ENCODE measurements at regions not wholly inside any gene's neighbourhood (a gene's known extent, or its start where the extent isn't known, plus 50 kb on each side); places are given as distances from the start of the nearest gene placed in this dataset.
"Not testable (repeated sequence)": the region's sequence is repeated elsewhere in the genome, so short reads cannot be mapped to it uniquely, and the experiment has no call there.

DNA sequence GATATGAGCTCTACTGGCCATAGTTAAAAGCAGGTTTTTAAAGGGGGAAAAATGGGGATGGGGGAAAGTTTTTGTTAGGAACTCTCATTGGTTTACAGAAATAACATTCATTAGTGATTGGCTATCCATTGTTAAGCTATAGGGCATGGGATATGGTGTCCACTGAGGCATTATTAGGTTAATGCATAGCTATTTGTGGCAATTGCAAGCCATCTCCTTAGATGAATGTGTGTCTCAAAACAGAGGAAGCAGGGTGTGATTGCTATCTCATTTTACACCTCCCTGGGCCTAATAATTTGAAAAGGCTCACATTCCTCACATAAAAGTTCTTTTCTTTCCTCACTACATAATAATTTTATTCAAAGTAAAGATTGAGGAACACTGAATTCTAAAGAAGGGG lies 396.6 kb downstream of the TAFA4 start:
- H3K36me3 ChIP-seq: no peaks in the 10 kb centered on the region
- no peaks in the 10 kb centered on the region for H3K9me3 ChIP-seq (ENCODE audit: severe bottlenecking)
- no peak for DNase-seq
- no peaks in the 10 kb centered on the region for H3K27me3 ChIP-seq (ENCODE audit: insufficient read depth, low read depth, severe bottlenecking)
- no peak overlapping the region for H3K4me3 ChIP-seq (ENCODE audit: low read depth, low read length)
- TF ChIP-seq, protein P1, sequence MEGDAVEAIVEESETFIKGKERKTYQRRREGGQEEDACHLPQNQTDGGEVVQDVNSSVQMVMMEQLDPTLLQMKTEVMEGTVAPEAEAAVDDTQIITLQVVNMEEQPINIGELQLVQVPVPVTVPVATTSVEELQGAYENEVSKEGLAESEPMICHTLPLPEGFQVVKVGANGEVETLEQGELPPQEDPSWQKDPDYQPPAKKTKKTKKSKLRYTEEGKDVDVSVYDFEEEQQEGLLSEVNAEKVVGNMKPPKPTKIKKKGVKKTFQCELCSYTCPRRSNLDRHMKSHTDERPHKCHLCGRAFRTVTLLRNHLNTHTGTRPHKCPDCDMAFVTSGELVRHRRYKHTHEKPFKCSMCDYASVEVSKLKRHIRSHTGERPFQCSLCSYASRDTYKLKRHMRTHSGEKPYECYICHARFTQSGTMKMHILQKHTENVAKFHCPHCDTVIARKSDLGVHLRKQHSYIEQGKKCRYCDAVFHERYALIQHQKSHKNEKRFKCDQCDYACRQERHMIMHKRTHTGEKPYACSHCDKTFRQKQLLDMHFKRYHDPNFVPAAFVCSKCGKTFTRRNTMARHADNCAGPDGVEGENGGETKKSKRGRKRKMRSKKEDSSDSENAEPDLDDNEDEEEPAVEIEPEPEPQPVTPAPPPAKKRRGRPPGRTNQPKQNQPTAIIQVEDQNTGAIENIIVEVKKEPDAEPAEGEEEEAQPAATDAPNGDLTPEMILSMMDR (IDR thresholded peaks at IDR 0.05; ENCODE audit: low read depth, low read length): no peak
- no peak overlapping the region for H3K27ac ChIP-seq

DNA sequence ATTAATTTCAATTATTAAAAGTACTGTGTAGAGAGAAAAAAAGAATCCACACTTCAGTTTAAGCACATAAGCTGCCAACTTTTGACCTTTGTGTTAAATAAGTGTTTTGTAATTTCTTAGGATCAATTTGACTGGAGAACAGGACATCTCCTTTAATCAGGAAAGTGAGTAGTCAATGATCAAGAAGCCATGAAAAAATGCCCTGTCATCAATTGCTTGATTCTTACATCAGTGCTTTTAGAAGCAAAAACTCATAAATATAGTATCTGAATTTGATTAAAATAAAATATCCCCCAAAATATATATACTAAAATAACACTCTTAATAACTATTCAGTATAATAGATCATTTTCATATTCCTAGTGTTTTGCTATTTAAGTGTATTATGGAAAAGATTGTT lies 409.0 kb downstream of the TAFA4 start:
- DNase-seq: no peak
- Histone ChIP-seq H3K36me3 (no peaks in the 10 kb centered on the region), H3K4me3 (ENCODE audit: low read depth, low read length) (no peak overlapping the region), H3K9me3 (ENCODE audit: severe bottlenecking) (no peaks in the 10 kb centered on the region), H3K27me3 (ENCODE audit: insufficient read depth, low read depth, severe bottlenecking) (no peaks in the 10 kb centered on the region), H3K27ac (no peak overlapping the region)
- TF ChIP-seq, protein P1 (IDR thresholded peaks at IDR 0.05; ENCODE audit: low read depth, low read length): no peak

GRCh38 chr3:68515237-68515636 lies 417.1 kb downstream of the TAFA4 start:
- Histone ChIP-seq H3K4me3 (ENCODE audit: low read depth, low read length) (no peak overlapping the region), H3K27ac (no peak overlapping the region), H3K36me3 (no peaks in the 10 kb centered on the region), H3K27me3 (ENCODE audit: insufficient read depth, low read depth, severe bottlenecking) (no peaks in the 10 kb centered on the region), H3K9me3 (ENCODE audit: severe bottlenecking) (no peaks in the 10 kb centered on the region)
- DNase-seq: no peak
- TF ChIP-seq, protein P1 (IDR thresholded peaks at IDR 0.05; ENCODE audit: low read depth, low read length): no peak

DNA sequence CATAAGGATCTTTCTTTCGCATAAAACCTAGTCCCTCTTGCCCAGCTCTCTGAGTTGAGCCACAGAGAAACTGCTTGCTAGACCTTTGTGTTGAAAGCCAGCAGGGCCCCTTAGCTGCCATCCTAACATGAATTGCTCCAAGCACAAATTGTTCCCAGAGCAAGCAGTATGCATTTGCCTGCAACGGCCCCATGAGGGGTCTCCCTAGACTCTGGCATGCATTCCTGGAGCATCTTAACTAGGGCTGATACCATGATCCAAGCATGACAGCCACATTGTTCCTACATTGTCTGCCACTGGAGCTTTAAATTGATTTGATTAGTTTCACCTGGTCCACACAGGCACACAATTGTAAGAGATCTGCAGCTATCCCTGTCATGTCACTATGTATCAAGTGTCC lies 428.1 kb downstream of the TAFA4 start:
- DNase-seq: no peak
- no peak overlapping the region for H3K4me3 ChIP-seq (ENCODE audit: low read depth, low read length)
- peaks cover 3% of the 10 kb centered on the region for H3K9me3 ChIP-seq (ENCODE audit: severe bottlenecking)
- H3K27ac ChIP-seq: no peak overlapping the region
- no peaks in the 10 kb centered on the region for H3K27me3 ChIP-seq (ENCODE audit: insufficient read depth, low read depth, severe bottlenecking)
- TF ChIP-seq, protein P1 (IDR thresholded peaks at IDR 0.05; ENCODE audit: low read depth, low read length): no peak
- H3K36me3 ChIP-seq: no peaks in the 10 kb centered on the region

DNA sequence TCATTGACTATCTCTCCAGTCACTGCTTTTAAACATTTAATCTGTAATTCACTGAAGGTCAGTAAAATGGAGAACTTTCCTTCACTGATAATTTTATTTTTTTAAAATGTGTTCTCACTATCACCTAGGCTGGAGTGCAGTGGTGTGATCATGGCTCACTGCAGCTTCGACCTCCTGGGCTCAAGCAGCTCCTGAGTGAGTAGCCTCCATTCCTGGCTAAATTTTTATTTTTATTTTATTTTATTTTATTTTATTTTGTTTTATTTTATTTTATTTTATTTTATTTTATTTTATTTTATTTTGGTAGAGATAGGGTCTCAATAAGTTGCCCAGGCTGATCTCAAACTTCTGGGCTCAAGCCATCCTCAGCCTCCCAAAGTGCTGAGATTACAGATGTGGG lies 446.5 kb downstream of the TAFA4 start:
- not testable (repeated sequence) for H3K36me3 ChIP-seq

GRCh38 chr3:68485051-68485450 lies 447.3 kb downstream of the TAFA4 start:
- Histone ChIP-seq H3K27me3 (ENCODE audit: insufficient read depth, low read depth, severe bottlenecking) (no peaks in the 10 kb centered on the region), H3K9me3 (ENCODE audit: severe bottlenecking) (no peaks in the 10 kb centered on the region), H3K36me3 (no peaks in the 10 kb centered on the region), H3K4me3 (ENCODE audit: low read depth, low read length) (no peak overlapping the region), H3K27ac (no peak overlapping the region)
- TF ChIP-seq, protein P1 (IDR thresholded peaks at IDR 0.05; ENCODE audit: low read depth, low read length): no peak
- DNase-seq: no peak

More for the DNA sequence above, 446.5 kb downstream of the TAFA4 start:
- not testable (repeated sequence) for H3K27ac ChIP-seq; H3K4me3 ChIP-seq (ENCODE audit: low read depth, low read length); H3K9me3 ChIP-seq (ENCODE audit: severe bottlenecking); H3K27me3 ChIP-seq (ENCODE audit: insufficient read depth, low read depth, severe bottlenecking); DNase-seq
